Uterus (tissue), 2 donors: ENCODE measurements at regions not wholly inside any gene's neighbourhood (a gene's known extent, or its start where the extent isn't known, plus 50 kb on each side); places are given as distances from the start of the nearest gene placed in this dataset.

Experiments
- CTCF ChIP-seq, 4 experiments: fragments of 200-600 bp in 2 of 4; fragments of 450-650 bp in 2 of 4; sonication (generic) in 2 of 4; IDR thresholded peaks; one replicate each; pipeline ENCODE4 v1.5.1; 2016 to 2019; ENCODE audit warnings: antibody characterized with exemption in 4 of 4, mild to moderate bottlenecking in 2 of 4, moderate library complexity in 1 of 4
- POLR2A ChIP-seq, 2 donors: fragments of 450-650 bp; IDR thresholded peaks; one replicate each; pipeline ENCODE4 v1.6.1; 2016; ENCODE audit warnings: antibody characterized with exemption in 2 of 2, mild to moderate bottlenecking in 1 of 2, moderate library complexity in 1 of 2

- TF ChIP-seq CTCF (IDR thresholded peaks at IDR 0.05) (no peak), POLR2A (IDR thresholded peaks at IDR 0.05) (no peak)
These were observed 250.3 kb upstream of the SOX2 start for GRCh38 chr3:181461381-181461780.
